SK-N-SH treated with all-trans-retinoic acid at 6 μM for 48 hours (cell line): ENCODE measurements at regions not wholly inside any gene's neighbourhood (a gene's known extent, or its start where the extent isn't known, plus 50 kb on each side); places are given as distances from the start of the nearest gene placed in this dataset.

Experiments used
- ESRRG ChIP-seq: fragments of 250-450 bp; sonication (Bioruptor Pico); IDR thresholded peaks from 2 replicates; pipeline ENCODE4 v1.6.1; 2021; ENCODE audit warnings: mild to moderate bottlenecking
- GLIS3 ChIP-seq: fragments of 250-450 bp; sonication (Bioruptor Pico); IDR thresholded peaks from 2 replicates; pipeline ENCODE4 v1.5.0; 2020; ENCODE audit warnings: mild to moderate bottlenecking, moderate library complexity
- ISL1 ChIP-seq: fragments of 250-450 bp; sonication (Bioruptor Pico); IDR thresholded peaks from 2 replicates; pipeline ENCODE4 v2.1.2; 2022; ENCODE audit warnings: mild to moderate bottlenecking, moderate library complexity
- RARB ChIP-seq: fragments of 250-450 bp; sonication (Bioruptor Pico); IDR thresholded peaks from 2 replicates; pipeline ENCODE4 v1.8.0; 2021; ENCODE audit warnings: mild to moderate bottlenecking, moderate library complexity
- SNAI2 ChIP-seq: fragments of 250-450 bp; sonication (Bioruptor Pico); IDR thresholded peaks from 2 replicates; pipeline ENCODE4 v1.5.0; 2020; ENCODE audit warnings: mild to moderate bottlenecking, moderate library complexity
- TSHZ2 ChIP-seq: fragments of 250-450 bp; sonication (Bioruptor Pico); IDR thresholded peaks from 2 replicates; pipeline ENCODE4 v1.5.0; 2020; ENCODE audit warnings: mild to moderate bottlenecking, moderate library complexity
- ZFP3 ChIP-seq: fragments of 250-450 bp; sonication (Bioruptor Pico); IDR thresholded peaks from 2 replicates; pipeline ENCODE4 v1.5.0; 2020; ENCODE audit warnings: mild to moderate bottlenecking, moderate library complexity
- ZFP30 ChIP-seq: fragments of 450-650 bp; formaldehyde crosslinking; IDR thresholded peaks from 2 replicates; pipeline ENCODE4 v1.5.0; 2022; ENCODE audit warnings: mild to moderate bottlenecking, moderate library complexity
- ZNF565 ChIP-seq: fragments of 450-650 bp; formaldehyde crosslinking; conservative IDR thresholded peaks from 2 replicates; pipeline ENCODE4 v1.5.0; 2020; ENCODE audit warnings: low read depth, mild to moderate bottlenecking, moderate library complexity
- TF ChIP-seq, protein P1 (sequence below): fragments of 250-450 bp; sonication (Bioruptor Pico); IDR thresholded peaks from 2 replicates; pipeline ENCODE4 v1.8.0; 2020; ENCODE audit warnings: mild to moderate bottlenecking, moderate library complexity, borderline replicate concordance
- TF ChIP-seq, protein P2 (sequence below): fragments of 250-450 bp; sonication (Bioruptor Pico); IDR thresholded peaks from 2 replicates; pipeline ENCODE4 v1.5.1; 2021; ENCODE audit warnings: mild to moderate bottlenecking, moderate library complexity

GRCh38 chr3:17845026-17845812, 102.8 kb upstream of the TBC1D5 start:
- TF ChIP-seq, protein P1, sequence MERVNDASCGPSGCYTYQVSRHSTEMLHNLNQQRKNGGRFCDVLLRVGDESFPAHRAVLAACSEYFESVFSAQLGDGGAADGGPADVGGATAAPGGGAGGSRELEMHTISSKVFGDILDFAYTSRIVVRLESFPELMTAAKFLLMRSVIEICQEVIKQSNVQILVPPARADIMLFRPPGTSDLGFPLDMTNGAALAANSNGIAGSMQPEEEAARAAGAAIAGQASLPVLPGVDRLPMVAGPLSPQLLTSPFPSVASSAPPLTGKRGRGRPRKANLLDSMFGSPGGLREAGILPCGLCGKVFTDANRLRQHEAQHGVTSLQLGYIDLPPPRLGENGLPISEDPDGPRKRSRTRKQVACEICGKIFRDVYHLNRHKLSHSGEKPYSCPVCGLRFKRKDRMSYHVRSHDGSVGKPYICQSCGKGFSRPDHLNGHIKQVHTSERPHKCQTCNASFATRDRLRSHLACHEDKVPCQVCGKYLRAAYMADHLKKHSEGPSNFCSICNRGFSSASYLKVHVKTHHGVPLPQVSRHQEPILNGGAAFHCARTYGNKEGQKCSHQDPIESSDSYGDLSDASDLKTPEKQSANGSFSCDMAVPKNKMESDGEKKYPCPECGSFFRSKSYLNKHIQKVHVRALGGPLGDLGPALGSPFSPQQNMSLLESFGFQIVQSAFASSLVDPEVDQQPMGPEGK (CRISPR knock-in tag), result no peak
- TF ChIP-seq RARB (CRISPR knock-in tag), result no peak
- no peak for TF ChIP-seq ZNF565
- no peak for TF ChIP-seq ISL1 (CRISPR knock-in tag)
- no peak for TF ChIP-seq GLIS3 (CRISPR knock-in tag)
- TF ChIP-seq, protein P2, sequence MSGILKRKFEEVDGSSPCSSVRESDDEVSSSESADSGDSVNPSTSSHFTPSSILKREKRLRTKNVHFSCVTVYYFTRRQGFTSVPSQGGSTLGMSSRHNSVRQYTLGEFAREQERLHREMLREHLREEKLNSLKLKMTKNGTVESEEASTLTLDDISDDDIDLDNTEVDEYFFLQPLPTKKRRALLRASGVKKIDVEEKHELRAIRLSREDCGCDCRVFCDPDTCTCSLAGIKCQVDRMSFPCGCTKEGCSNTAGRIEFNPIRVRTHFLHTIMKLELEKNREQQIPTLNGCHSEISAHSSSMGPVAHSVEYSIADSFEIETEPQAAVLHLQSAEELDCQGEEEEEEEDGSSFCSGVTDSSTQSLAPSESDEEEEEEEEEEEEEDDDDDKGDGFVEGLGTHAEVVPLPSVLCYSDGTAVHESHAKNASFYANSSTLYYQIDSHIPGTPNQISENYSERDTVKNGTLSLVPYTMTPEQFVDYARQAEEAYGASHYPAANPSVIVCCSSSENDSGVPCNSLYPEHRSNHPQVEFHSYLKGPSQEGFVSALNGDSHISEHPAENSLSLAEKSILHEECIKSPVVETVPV (CRISPR knock-in tag), result no peak
- TF ChIP-seq SNAI2 (CRISPR knock-in tag), result no peak
- TF ChIP-seq ZFP3, result no peak
- TF ChIP-seq ZFP30 (CRISPR knock-in tag), result no peak
- TF ChIP-seq TSHZ2, result no peak
- no peak for TF ChIP-seq ESRRG (CRISPR knock-in tag)
